PC-3 (cell line): ENCODE measurements at regions not wholly inside any gene's neighbourhood (a gene's known extent, or its start where the extent isn't known, plus 50 kb on each side); places are given as distances from the start of the nearest gene placed in this dataset.

Experiments used
- ATAC-seq: fragments of 200-7000 bp; cut with Tn5 transposase; 2 replicates; pipeline ENCODE4 v1.9.1; 2020; ENCODE audit warnings: mild to moderate bottlenecking, moderate library complexity
- BruUV-seq: library from RNA; stranded (reverse); fragments of 400-500 nt; replicated peaks from 2 replicates; lab custom pipeline; 2021; lab: Mats Ljungman, UMichigan
- CTCF ChIA-PET: fragments of 300-600 bp; sonication (Branson Sonifier 250); formaldehyde crosslinking; loops from one replicate; lab custom pipeline; 2022; ENCODE audit warnings: antibody characterized with exemption; lab: Charles Lee
- POLR2A ChIA-PET: fragments of 300-600 bp; sonication (Branson Sonifier 250); formaldehyde crosslinking; loops from one replicate; lab custom pipeline; 2022; ENCODE audit warnings: antibody characterized with exemption; ENCODE audit not compliant: unreplicated experiment; lab: Charles Lee
- DNase-seq: peaks from one replicate; pipeline ENCODE4 v3.0.0-alpha.2; 2015
- H2AFZ ChIP-seq: fragments of 300-600 bp; sonication (generic); 2 replicates; pipeline ENCODE4 v1.6.0; 2016; ENCODE audit warnings: antibody characterized with exemption, low read length
- H3F3A ChIP-seq: fragments of 300-600 bp; sonication (generic); one replicate; pipeline ENCODE4 v1.6.0; 2017; ENCODE audit warnings: antibody characterized with exemption, low read length, control low read depth, mild to moderate bottlenecking; ENCODE audit not compliant: unreplicated experiment
- H3K27ac ChIP-seq: fragments of 300-600 bp; sonication (generic); 2 replicates; pipeline ENCODE4 v1.5.1; 2016; ENCODE audit warnings: mild to moderate bottlenecking, low read length
- H3K27me3 ChIP-seq: fragments of 300-600 bp; sonication (generic); 2 replicates; pipeline ENCODE4 v1.6.1; 2016; ENCODE audit warnings: low read length, mixed read lengths
- H3K36me3 ChIP-seq: fragments of 300-600 bp; sonication (generic); 2 replicates; pipeline ENCODE4 v1.6.1; 2016; ENCODE audit warnings: low read depth, mixed run types, low read length, mixed read lengths
- H3K4me1 ChIP-seq: fragments of 300-600 bp; sonication (generic); 2 replicates; pipeline ENCODE4 v1.5.1; 2016; ENCODE audit warnings: low read length; ENCODE audit not compliant: insufficient read depth
- H3K4me2 ChIP-seq: fragments of 300-600 bp; sonication (generic); 2 replicates; pipeline ENCODE4 v1.6.0; 2016; ENCODE audit warnings: low read length
- H3K4me3 ChIP-seq: fragments of 300-600 bp; sonication (generic); 2 replicates; pipeline ENCODE4 v1.5.1; 2016; ENCODE audit warnings: mild to moderate bottlenecking, low read length, mixed read lengths
- H3K79me2 ChIP-seq: fragments of 300-600 bp; sonication (generic); 2 replicates; pipeline ENCODE4 v1.6.1; 2017; ENCODE audit warnings: low read length, mixed read lengths
- H3K9ac ChIP-seq: fragments of 300-600 bp; sonication (generic); 2 replicates; pipeline ENCODE4 v1.6.0; 2016; ENCODE audit warnings: mild to moderate bottlenecking, low read length
- H3K9me2 ChIP-seq: fragments of 300-600 bp; sonication (generic); replicated peaks from 2 replicates; pipeline ENCODE4 v1.6.1; 2016; ENCODE audit warnings: mixed run types, low read length, mixed read lengths
- H3K9me3 ChIP-seq: fragments of 300-600 bp; sonication (generic); 2 replicates; pipeline ENCODE4 v1.6.1; 2016; ENCODE audit warnings: low read length, mixed read lengths
- H4K20me1 ChIP-seq: fragments of 300-600 bp; sonication (generic); 2 replicates; pipeline ENCODE4 v1.6.1; 2016; ENCODE audit warnings: low read length, mixed read lengths
- CTCF ChIP-seq: fragments of 300-600 bp; sonication (generic); conservative IDR thresholded peaks from 2 replicates; pipeline ENCODE4 v1.5.1; 2017; ENCODE audit warnings: antibody characterized with exemption, low read depth, mild to moderate bottlenecking, low read length
- EZH2 ChIP-seq: fragments of 300-600 bp; sonication (generic); IDR thresholded peaks from one replicate; pipeline ENCODE4 v1.6.1; 2017; ENCODE audit warnings: antibody characterized with exemption, mild to moderate bottlenecking, low read length; ENCODE audit not compliant: unreplicated experiment
- EZH2phosphoT487 ChIP-seq: fragments of 300-600 bp; sonication (generic); IDR thresholded peaks from 2 replicates; pipeline ENCODE4 v1.6.1; 2018; ENCODE audit warnings: mild to moderate bottlenecking, antibody characterized with exemption, low read length, borderline replicate concordance
- intact Hi-C: fragments of 100-400 bp; cut with micrococcal nuclease; formaldehyde crosslinking; loops from 2 replicates; pipeline ENCODE4 v1.9.0; 2023

DNA sequence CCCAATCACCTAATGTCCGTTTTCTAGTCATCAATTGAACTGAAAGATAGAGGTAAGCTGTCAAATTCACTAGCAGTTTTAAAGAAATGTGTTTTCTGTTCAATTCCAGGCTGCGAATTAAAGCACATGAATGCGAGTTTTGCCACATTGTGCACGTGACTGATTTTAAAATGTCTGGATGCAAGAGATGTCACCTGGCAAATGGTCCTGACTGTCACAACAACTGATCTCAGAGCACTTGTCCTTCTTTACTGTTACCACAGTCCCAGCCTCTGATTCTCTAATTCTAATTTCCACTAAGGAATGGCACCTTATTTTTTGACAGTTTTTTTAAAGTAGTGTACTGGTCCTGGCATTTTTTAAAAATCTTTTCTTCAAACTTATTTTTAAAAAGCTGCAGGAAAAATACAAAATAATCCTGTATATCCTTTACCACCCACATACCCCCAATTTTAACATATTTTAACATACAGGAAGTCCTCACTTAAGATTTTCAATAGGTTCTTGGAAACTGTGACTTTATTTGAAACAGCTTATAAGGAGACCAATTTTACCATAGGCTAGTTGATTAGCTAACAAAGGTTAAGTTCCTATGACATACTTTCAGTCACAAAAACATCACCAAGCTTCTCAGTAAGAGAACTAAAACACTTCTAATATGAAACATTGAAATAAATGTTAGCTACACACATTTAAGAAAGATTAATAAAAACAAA lies 1364.3 kb downstream of the EFNA5 start:
- Histone ChIP-seq H3K27ac (no peak overlapping the region), H3K9me3 (no peaks in the 10 kb centered on the region), H3K4me3 (no peak overlapping the region), H3K36me3 (no peaks in the 10 kb centered on the region), H3K27me3 (no peaks in the 10 kb centered on the region), H3K4me2 (no peak overlapping the region), H3K9ac (no peak overlapping the region), H3K4me1 (no peaks in the 10 kb centered on the region), H3K79me2 (no peaks in the 10 kb centered on the region), H2AFZ (no peak overlapping the region), H3K9me2 (no peaks in the 10 kb centered on the region), H4K20me1 (no peaks in the 10 kb centered on the region), H3F3A (no peaks in the 10 kb centered on the region)
- ChIA-PET CTCF (no interaction called here), POLR2A (no interaction called here)
- no peak for ATAC-seq
- no TSS peak for BruUV-seq
- intact Hi-C loops, result no loop called here
- no peak for TF ChIP-seq EZH2
- no peak for TF ChIP-seq EZH2phosphoT487
- TF ChIP-seq CTCF, result no peak
- no peak for DNase-seq

- Histone ChIP-seq H2AFZ (no peak overlapping the region), H3K79me2 (no peaks in the 10 kb centered on the region), H3K9me3 (no peaks in the 10 kb centered on the region), H3K4me3 (no peak overlapping the region), H3K9me2 (no peaks in the 10 kb centered on the region), H3K27ac (no peak overlapping the region), H3K27me3 (no peaks in the 10 kb centered on the region), H3F3A (no peaks in the 10 kb centered on the region), H3K36me3 (no peaks in the 10 kb centered on the region), H3K4me2 (no peak overlapping the region), H3K4me1 (no peaks in the 10 kb centered on the region), H3K9ac (no peak overlapping the region), H4K20me1 (no peaks in the 10 kb centered on the region)
- no TSS peak for BruUV-seq
- ATAC-seq (no peak), DNase-seq (no peak)
- CTCF ChIA-PET, result no interaction called here
- POLR2A ChIA-PET, result no interaction called here
- intact Hi-C loops, result no loop called here
- TF ChIP-seq CTCF, result no peak
- TF ChIP-seq EZH2, result no peak
- TF ChIP-seq EZH2phosphoT487, result no peak
Observed at GRCh38 chr5:106303911-106304310, 1366.8 kb downstream of the EFNA5 start.

GRCh38 chr5:106292654-106293053 lies 1378.1 kb downstream of the EFNA5 start:
- intact Hi-C loops, result no loop called here
- Histone ChIP-seq H3K79me2 (no peaks in the 10 kb centered on the region), H3K4me3 (no peak overlapping the region), H3K4me1 (peaks cover 25% of the 10 kb centered on the region), H4K20me1 (no peaks in the 10 kb centered on the region), H3K9ac (no peak overlapping the region), H3K27ac (peak overlapping the region; percentile 14), H3K27me3 (no peaks in the 10 kb centered on the region), H2AFZ (no peak overlapping the region), H3F3A (no peaks in the 10 kb centered on the region), H3K4me2 (0 out of 2 replicates have a peak overlapping the region, but pooled peaks have one; percentile 11), H3K36me3 (no peaks in the 10 kb centered on the region), H3K9me2 (no peaks in the 10 kb centered on the region), H3K9me3 (no peaks in the 10 kb centered on the region)
- CTCF ChIA-PET, result no interaction called here
- no peak for TF ChIP-seq EZH2
- TF ChIP-seq CTCF, result no peak
- no peak for TF ChIP-seq EZH2phosphoT487
- ATAC-seq (peak; percentile 82), DNase-seq (peak; percentile 72)
- BruUV-seq, result no TSS peak
- POLR2A ChIA-PET, result no interaction called here
